GM18858 (cell line): ENCODE measurements at regions not wholly inside any gene's neighbourhood (a gene's known extent, or its start where the extent isn't known, plus 50 kb on each side); places are given as distances from the start of the nearest gene placed in this dataset.
A peak's percentile ranks its signal among the peaks of the same experiment; 100 is the strongest.
"Not testable (repeated sequence)": the region's sequence is repeated elsewhere in the genome, so short reads cannot be mapped to it uniquely, and the experiment has no call there.

Experiments
- ATAC-seq: cut with Tn5 transposase; IDR thresholded peaks from one replicate; pipeline ENCODE4 v1.9.1; 2021; ENCODE audit not compliant: unreplicated experiment

- no peak for ATAC-seq
These were observed 321.7 kb upstream of the ZC3H15 start for GRCh38 chr2:186164325-186164724.

DNA sequence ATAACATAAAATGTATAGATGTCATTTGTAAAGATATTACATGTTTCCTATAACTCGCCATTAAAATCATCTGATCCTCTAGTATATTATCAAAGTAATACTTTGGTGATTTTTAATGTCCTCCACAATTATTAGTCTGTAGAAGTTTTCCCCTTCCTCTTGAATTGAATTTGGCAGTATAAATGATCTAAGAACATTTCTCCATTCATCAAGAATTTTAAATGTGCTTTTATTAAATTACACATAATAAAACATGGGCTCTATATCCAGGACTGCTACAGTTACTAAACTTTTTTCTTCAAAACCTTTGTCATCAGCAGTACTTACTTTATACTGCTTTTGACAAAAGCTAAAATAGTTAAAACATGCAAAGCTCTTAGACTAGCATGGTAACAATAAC, 315.4 kb upstream of the ZC3H15 start:
- no peak for ATAC-seq

- no peak for ATAC-seq
These were observed 304.4 kb upstream of the ZC3H15 start for GRCh38 chr2:186181625-186182024.

GRCh38 chr2:186182366-186182765, 303.7 kb upstream of the ZC3H15 start:
- ATAC-seq = not testable (repeated sequence)

DNA sequence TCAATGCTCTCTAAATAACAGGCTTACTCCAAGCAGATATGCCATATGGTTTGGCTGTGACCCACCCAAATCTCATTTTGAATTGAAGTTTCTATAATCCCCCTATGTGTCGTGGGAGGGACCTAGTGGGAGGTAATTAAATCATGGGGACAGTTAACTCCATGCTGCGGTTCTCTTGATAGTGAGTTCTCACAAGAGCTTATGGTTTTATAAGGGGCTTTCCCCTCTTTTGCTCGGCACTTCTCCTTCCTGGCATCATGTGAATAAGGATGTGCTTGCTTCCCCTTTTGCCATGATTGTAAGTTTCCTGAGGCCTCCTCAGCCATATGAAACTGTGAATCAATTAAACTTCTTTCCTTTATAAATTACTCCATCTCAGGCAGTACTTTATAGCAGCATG, 302.7 kb upstream of the ZC3H15 start:
- no peak for ATAC-seq

- no peak for ATAC-seq
These were observed 298.2 kb upstream of the ZC3H15 start for GRCh38 chr2:186187854-186188253.

DNA sequence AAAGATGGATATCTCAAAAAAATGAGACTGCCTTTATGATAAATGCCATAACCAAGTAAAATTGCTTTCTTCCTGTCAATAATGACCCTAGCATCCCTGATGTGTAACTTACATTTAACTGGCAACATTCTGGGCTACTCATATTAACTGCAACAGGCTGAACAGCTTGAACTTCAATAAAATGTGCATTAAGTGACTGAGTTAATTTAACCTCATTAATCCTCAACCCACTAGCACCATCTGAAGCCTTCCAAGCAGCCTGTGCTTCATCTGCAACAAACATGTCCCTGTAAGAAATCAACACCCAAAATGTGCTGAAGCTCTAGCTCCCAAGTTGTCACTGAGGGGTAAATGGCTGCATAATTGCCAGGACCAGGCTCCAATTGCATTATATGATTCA, 296.2 kb upstream of the ZC3H15 start:
- no peak for ATAC-seq

GRCh38 chr2:186195696-186196095, 290.4 kb upstream of the ZC3H15 start:
- no peak for ATAC-seq

DNA sequence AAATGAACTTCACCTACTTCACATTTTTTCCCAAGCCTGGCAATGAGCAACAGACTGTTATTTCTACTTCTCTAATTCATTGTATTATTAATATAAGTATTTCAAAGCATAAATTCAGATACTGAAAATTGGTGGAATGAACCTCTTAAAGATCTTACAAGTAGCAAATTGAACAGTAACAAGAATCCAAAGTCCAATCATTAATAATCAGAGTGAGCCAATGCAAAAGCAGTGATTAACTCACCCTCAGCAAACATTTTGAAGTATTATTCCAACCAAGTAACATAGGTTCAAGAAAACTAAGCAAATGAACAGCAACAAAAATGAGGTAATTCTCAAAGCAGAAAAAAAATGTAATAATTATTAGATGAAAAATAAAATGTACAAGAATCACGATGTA, 288.1 kb upstream of the ZC3H15 start:
- ATAC-seq = no peak

- no peak for ATAC-seq
These were observed 287.0 kb upstream of the ZC3H15 start for GRCh38 chr2:186199029-186199428.

DNA sequence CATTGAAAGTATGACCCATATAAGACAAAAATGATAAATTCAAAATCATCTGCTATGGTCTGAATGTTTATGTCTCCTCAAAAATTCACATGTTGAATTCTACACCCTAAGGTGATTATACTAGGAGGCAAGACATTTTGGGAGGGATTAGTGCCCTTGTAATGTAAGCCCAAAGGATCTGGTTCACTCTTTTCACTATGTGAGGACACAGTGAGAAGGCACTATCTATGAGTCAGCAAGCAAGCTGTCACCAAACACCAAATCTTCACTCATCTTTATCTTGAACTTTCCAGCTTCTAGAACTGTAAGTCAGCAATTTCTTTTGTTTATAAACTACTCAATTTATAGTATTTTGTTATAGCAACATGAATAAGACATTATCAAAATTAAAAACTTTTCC, 284.7 kb upstream of the ZC3H15 start:
- no peak for ATAC-seq

DNA sequence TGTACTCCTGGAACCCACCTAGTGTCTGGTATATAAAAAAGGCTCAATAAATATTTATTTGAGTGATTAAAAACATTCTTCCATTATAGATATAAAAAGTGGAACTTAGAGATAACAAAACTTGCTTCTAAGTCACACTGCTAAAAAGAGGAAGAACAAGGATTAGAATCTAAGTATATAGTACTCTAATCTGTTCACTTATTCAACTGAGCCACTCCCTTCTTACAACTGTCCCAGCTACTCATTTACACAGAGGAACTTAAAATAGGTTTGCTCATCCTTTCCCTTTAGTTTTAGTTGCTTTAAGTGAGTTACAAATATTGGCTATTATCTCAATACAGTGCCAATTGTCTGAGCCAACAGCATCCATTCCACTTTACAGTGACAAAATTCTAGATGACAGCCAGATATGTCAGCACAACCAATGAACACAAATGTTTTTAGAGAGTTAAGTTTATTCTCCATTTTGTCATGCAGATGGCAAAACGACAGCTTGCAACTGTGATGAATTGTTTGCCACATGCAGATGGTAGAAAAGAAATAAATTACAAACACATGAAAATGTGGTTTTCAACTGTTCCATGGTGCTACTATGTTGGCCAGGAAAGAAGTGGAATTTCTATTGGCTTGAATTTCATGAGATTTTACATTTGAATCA, 280.7 kb upstream of the ZC3H15 start:
- ATAC-seq = no peak

- no peak for ATAC-seq
These were observed 276.5 kb upstream of the ZC3H15 start for GRCh38 chr2:186209532-186209931.

DNA sequence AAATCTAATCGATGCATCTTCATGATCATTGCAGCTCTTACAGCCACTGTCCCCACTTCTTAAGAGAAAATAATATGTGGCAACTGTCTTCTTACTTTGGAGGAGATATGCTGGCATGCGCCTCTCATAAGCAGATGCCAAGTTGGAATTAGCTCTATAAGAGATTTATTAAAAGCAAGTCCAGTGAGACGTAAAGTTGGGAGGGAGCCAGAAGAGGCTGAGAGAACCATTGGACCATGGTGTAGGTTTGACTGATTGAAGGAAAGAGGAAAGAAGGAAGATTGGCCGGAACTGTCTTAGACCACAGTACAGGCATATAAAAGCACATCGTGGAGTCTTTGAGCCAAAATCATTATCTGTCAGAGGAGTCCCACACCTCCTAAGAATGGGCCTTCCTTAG, 265.7 kb upstream of the ZC3H15 start:
- no peak for ATAC-seq

DNA sequence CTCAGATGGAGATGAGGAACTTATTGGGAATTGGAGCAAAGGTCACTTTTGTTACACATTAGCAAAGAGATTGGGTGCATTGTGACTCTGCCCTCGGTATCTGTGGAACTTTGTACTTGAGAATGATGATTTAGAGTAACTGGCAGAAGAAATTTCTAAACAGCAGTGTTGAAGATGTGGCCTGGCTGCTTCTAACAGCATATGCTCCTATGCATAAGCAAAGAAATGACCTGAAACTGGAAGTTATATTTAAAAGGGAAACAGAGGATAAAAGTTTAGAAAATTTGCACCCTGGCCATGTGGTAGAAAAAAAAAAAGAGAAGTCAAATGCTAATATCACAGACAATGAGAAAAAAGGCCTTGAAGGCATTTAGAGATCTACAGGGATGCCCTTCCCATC, 256.8 kb upstream of the ZC3H15 start:
- no peak for ATAC-seq

- ATAC-seq = no peak
These were observed 244.2 kb upstream of the ZC3H15 start for GRCh38 chr2:186241874-186242273.

DNA sequence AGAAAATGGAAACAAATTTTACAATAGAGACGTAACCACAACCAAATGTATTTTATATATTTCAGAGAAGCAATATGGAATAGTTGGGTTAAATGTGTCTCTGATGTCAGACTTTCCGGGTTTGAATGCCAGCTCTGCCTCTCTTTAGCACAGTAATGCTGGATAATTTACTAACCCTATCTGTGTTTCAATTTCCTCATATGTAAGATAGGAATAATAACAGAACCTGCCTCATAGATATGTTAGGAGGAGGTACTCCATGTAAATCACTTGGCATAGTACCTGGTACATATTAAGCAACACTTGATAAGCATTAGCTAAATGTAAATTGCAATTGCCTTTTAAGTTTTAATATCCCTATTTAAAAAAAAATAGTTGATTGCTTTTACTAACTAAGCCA, 231.3 kb upstream of the ZC3H15 start:
- no peak for ATAC-seq

GRCh38 chr2:186255823-186256222, 230.2 kb upstream of the ZC3H15 start:
- no peak for ATAC-seq

DNA sequence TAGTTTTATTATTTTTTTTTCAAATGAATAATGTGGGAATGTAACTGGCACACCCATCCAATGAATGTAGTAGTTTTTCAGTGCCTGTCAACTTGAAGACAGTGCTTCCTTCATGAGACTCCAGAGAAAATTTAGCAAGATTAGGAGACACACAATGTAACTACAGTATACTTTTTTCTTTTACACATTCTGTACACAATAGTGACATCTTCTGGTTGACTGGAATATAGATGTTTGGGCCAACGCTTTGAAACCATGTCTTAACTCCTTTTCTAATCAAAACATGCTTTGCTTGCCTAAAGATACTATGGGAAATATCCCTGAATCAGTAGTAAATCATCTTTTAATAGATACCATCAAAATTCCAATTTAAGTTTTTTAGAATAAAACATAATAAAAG, 229.5 kb upstream of the ZC3H15 start:
- peak; percentile 81 for ATAC-seq

GRCh38 chr2:186263673-186264250, 222.3 kb upstream of the ZC3H15 start:
- no peak for ATAC-seq

DNA sequence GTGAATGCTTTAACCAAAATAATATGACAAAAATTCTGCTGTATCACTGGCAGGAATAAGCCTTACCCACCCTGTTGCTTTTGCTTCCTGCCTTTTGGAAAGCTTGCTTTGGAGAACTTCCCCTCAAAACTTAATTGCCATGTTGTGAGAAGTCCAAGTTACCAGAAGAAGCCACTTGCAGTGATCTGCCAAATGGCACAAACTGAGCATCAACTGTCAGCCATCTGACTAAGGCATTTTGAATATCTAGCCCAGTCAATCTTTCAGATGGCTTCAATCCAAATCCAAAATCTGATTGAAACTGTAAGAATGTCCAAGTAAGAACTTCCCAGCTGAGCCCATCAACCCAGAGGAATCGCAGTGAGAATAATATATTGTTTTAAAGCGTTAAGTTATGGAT, 216.5 kb upstream of the ZC3H15 start:
- ATAC-seq = no peak

DNA sequence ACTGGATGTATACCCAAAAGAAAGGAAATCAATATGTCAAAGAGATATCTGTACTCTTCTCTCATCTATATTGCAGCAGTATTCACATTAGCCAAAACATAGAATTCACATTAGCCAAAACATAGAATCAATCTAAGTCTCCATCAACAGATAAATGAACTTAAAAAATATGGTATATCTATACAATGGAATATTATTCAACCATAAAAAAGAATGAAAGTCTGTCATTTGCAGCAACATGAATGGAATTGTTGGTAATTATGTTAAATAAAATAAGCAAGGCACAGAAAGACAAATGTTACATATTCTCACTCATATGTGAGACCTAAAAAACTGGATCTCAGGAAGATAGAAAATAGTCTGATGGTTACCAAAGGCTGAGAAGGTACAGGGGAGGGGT, 212.1 kb upstream of the ZC3H15 start:
- no peak for ATAC-seq

DNA sequence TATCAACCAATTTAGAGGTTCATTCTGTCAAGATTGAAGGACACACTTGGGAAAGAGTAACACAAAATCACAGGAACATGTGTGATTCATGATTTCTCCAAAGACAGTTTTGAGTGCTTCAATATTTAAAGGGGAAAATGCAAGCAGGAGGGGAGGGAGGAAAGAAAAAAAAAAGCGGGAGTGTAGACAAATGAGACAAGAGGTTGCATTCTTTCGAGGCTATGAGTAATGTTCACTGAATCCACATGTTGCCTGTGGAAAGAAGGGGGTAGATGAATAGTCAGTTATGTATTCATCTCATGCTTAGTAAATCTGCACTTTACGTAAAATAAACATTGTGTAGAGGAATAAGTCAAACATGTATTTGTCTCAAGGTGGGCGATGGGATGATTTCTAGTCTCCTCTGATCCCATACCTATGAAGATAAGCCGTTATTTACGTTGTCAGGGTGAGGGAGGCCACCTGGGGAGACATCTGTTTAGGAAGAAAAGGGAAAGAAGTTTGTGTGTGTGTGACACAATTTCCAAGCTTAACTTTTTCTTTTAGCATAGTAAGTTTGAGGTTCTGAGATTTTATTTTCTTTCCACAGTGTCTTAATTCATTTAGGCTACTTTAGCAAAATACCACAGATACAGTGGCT, 211.0 kb upstream of the ZC3H15 start:
- ATAC-seq = no peak
